ENCODE measurements at regions not wholly inside any gene's neighbourhood (a gene's known extent, or its start where the extent isn't known, plus 50 kb on each side); places are given as distances from the start of the nearest gene placed in this dataset.

- no peak for TF ChIP-seq CTCF (IDR thresholded peaks at IDR 0.05 in 2 of 3, conservative IDR thresholded peaks at IDR 0.05 in 1 of 3; ENCODE audit: borderline replicate concordance in 1 of 3, insufficient read depth in 1 of 3, low read depth in 2 of 3, low read length in 2 of 3)
- TF ChIP-seq POLR2A (IDR thresholded peaks at IDR 0.05; ENCODE audit: borderline replicate concordance, extremely low read depth, insufficient read depth, insufficient read length), result no peak
- no peak for TF ChIP-seq EZH2 (IDR thresholded peaks at IDR 0.05)
These were observed 1306.6 kb downstream of the BRD1 start for GRCh38 chr22:48520884-48521588.
